GM12891 (cell line): ENCODE measurements at regions not wholly inside any gene's neighbourhood (a gene's known extent, or its start where the extent isn't known, plus 50 kb on each side); places are given as distances from the start of the nearest gene placed in this dataset.
"Not testable (repeated sequence)": the region's sequence is repeated elsewhere in the genome, so short reads cannot be mapped to it uniquely, and the experiment has no call there.

Source experiments
- DNase-seq: peaks from one replicate; pipeline ENCODE4 v3.0.0; 2011; ENCODE audit warnings: low spot score; ENCODE audit not compliant: insufficient read length
- FAIRE-seq: peaks from 2 replicates; lab custom pipeline; 2011; peaks lifted over from hg19 to GRCh38; lab: Jason Lieb, UNC
- PAX5 ChIP-seq: IDR thresholded peaks from 2 replicates; pipeline ENCODE4 v1.6.1; 2011; ENCODE audit warnings: low read length, moderate library complexity, mild to moderate bottlenecking; ENCODE audit not compliant: insufficient read depth, severe bottlenecking
- POLR2A ChIP-seq: IDR thresholded peaks from 2 replicates; pipeline ENCODE4 v1.6.1; 2011; ENCODE audit warnings: low read depth, low read length, control low read depth
- POLR2AphosphoS5 ChIP-seq: IDR thresholded peaks from 2 replicates; pipeline ENCODE4 v1.6.1; 2011; ENCODE audit warnings: low read depth, low read length, control low read depth
- POU2F2 ChIP-seq: IDR thresholded peaks from 2 replicates; pipeline ENCODE4 v1.6.1; 2011; ENCODE audit warnings: low read depth, mild to moderate bottlenecking, control low read depth, low read length, moderate library complexity
- SPI1 ChIP-seq: IDR thresholded peaks from 2 replicates; pipeline ENCODE4 v1.6.1; 2011; ENCODE audit warnings: low read depth, low read length, control low read depth
- TAF1 ChIP-seq: IDR thresholded peaks from 2 replicates; pipeline ENCODE4 v1.6.1; 2011; ENCODE audit warnings: low read depth, low read length, control low read depth

DNA sequence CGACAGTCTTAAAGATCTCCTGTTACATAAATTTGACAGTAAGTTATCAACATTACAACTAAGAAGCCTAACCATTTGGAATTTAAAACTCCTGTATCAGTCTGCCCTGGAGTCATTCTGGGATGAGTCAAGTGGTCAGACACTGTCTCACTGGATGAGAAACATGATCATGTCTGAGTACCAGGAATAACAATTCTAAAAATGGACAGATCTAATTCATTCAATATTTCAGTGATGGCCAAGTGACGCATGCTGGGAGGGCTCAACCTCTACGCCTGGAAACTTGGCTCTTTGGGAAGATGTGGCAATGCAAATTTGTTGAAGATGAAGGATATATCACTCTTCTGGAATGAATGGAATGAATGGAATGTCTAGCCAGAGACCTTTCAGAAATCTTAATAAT is 1427.2 kb downstream of the STIM2 start:
- TF ChIP-seq POLR2A (no peak), POU2F2 (no peak), POLR2AphosphoS5 (no peak), PAX5 (no peak), TAF1 (no peak), SPI1 (no peak)
- no peak for DNase-seq
- FAIRE-seq, result no peak

DNA sequence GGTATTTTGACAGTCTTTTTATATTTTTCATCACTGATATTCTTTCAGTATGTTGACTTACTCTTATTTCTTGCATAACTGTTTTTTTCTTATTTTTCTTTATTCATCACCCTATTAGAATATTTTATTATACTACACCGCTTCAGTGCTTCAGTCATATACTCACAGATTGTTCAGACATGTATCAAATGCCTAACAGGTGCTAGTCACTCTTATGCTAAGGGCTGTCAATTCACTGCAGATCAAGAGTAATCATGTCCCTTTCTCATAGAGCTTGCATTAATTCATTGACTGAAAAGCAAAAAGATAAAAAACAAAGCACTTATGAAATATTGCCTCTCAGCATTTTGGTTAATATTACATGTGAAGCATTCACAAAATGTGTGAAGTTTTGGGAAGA is 1435.6 kb downstream of the STIM2 start:
- no peak for FAIRE-seq

DNA sequence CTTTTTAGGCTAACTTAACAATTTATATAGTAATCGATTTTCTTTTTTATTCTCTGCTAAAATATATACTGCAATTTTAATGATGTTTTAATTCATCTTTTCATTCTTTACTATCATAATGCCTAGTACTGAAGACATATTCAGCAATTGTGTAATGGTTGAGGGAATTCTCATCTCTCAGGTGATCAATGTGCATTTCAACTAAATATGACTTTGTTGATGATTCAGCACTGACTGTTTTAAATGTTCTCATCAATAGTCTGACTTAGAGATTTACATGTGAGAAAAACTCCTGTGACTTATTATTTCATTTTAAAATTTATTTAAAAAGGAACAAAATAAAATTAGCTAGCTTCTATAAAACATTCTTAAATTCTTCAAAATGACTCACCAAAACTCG is 1450.3 kb downstream of the STIM2 start:
- FAIRE-seq, result no peak
- no peak for DNase-seq
- TF ChIP-seq POLR2AphosphoS5, result no peak

More for the DNA sequence above, 1435.6 kb downstream of the STIM2 start:
- no peak for DNase-seq
- no peak for TF ChIP-seq POU2F2
- no peak for TF ChIP-seq TAF1
- no peak for TF ChIP-seq SPI1
- no peak for TF ChIP-seq PAX5
- TF ChIP-seq POLR2A, result no peak
- no peak for TF ChIP-seq POLR2AphosphoS5

DNA sequence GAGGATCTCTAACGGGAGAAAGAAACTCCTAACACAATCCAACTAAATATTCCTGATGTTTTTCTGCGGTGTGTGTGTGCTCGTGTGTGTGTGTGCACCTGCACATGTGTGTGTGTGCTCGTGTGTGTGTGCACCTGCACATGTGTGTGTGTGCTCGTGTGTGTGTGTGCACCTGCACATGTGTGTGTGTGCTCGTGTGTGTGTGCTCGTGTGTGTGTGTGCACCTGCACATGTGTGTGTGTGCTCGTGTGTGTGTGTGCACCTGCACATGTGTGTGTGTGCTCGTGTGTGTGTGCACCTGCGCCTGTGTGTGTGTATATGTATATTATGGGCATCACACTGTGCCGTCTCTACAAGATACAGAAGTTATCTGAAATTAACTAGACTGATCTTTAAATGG is 1451.9 kb downstream of the STIM2 start:
- not testable (repeated sequence) for FAIRE-seq, DNase-seq

DNA sequence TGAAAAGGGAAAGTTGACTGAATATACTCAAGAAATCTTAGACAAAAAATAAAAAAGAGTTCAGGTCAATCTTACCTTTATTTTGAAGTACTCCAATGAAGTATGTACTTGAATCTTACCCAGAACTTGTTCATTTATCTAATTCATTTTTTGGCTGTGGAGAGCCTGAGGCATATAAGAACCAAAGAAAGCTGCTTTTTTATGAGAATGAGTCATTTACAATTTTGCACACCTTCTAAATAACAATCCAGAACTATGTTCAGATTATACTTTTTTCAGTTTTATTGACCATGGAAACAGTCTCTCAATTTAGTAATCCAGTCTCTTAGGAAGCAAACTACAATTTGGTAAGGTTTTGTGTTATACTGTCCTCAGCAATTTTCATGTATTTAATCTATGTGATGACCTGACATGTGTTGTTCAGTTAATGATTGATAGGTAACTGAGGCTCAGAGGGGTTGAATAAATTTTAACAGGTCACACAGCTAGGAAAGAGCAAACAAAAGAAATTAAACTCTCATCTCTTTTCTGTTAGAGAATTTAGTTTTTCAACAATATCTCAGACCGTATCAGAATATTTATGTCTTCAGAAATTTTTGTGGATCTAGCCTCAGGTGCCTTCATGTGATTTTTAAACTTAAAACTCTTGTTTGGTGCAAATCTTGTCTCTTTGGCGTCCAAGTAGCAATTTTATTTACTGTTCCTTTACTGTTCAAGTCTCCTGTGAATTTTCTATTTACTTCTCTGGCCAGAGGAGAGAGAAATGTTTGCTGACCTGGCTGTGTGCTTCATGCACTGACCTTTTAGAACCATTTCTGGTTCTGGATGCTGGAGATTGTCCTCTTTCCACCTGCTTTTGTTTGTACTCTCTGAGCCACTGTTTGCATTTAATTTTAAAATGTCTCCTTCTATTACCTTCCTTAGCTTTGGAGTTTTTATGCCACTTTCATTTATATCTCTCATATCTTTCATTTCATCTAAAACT is 1453.4 kb downstream of the STIM2 start:
- DNase-seq (no peak), FAIRE-seq (no peak)
- no peak for TF ChIP-seq TAF1
- TF ChIP-seq SPI1, result no peak
- no peak for TF ChIP-seq POLR2AphosphoS5
- TF ChIP-seq POU2F2, result no peak
- TF ChIP-seq POLR2A, result no peak
- TF ChIP-seq PAX5, result no peak

DNA sequence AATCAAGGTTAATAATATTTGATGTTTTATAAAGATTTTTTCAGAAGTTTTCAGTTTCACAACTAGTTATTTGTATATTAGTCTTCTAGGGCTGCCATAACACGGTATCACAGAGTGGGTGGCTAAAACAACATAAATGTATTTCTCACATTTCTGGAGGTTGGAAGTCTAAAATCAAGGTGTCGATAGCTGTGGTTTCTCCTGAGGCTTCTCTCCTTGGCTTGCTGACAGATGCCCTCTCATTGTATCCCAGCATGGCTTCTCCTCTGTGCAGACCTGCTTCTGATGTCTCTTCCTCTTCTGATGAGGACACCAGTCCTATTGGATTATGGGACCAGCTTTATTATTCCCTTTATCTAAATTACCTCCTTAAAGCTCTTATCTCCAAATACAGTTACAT is 1456.6 kb downstream of the STIM2 start:
- no peak for FAIRE-seq

DNA sequence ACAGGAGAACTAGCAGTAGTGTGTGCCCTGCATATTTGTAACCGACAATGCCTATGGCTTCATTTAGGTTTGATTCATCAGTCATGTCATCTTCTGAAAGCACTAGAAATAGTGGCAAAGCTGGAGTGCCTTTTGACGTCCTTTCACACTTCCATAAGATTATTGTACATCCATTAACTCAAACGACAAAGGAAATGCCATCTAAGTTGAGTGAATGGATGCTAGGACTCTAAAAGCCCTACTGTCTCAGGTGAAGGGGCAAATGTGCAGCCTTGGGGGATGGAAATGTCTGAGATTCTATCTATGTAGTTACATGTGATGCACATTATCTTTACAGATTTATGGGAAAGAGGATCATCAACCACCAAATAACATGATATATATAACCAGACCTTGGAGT is 1473.6 kb downstream of the STIM2 start:
- TF ChIP-seq POLR2A (no peak), POLR2AphosphoS5 (no peak), POU2F2 (no peak), SPI1 (no peak), TAF1 (no peak), PAX5 (no peak)
- FAIRE-seq (no peak), DNase-seq (no peak)

More for the DNA sequence above, 1456.6 kb downstream of the STIM2 start:
- TF ChIP-seq PAX5 (no peak), POLR2AphosphoS5 (no peak), TAF1 (no peak), POLR2A (no peak), SPI1 (no peak), POU2F2 (no peak)
- no peak for DNase-seq

DNA sequence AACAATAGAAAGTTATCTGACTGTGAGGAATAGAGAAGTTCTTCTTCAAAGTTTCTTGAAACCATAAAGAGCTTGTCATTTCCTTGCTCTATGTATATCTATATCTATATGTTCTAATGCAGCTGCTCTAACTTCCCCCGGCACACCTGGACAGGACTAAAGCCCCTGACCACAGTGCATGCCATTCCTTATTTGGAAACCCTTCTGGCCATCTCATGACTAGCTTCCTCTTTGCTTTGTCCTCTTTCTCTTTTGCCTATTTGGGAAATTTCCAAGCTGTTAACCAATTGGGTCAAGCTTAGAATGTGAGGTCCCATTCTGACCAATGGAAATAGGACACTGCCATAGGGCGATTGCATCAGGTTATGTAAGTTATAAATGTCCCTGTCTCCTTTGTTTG is 1481.1 kb downstream of the STIM2 start:
- no peak for FAIRE-seq
- TF ChIP-seq PAX5 (no peak), TAF1 (no peak), SPI1 (no peak), POLR2AphosphoS5 (no peak), POU2F2 (no peak), POLR2A (no peak)
- no peak for DNase-seq

DNA sequence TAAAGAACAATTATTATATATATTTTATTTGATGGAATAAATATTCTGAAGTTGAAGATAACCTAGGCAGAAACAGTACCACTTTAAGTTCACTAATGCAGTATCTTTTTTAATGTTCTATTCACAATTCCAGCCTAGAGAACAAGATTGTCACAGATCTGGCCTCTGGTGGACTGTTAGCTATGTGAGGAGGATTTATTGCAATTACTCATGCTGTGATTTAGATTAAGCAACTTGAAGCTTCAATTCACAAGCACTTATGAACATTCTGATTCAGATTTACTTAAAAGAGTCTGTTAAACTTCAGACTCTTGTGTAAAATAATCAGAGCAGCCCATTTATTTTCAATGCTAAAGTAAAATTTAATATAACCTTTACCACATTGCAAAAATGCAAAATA is 1489.8 kb downstream of the STIM2 start:
- no peak for FAIRE-seq
- DNase-seq, result no peak
- TF ChIP-seq TAF1 (no peak), POLR2A (no peak), SPI1 (no peak), PAX5 (no peak), POLR2AphosphoS5 (no peak), POU2F2 (no peak)

DNA sequence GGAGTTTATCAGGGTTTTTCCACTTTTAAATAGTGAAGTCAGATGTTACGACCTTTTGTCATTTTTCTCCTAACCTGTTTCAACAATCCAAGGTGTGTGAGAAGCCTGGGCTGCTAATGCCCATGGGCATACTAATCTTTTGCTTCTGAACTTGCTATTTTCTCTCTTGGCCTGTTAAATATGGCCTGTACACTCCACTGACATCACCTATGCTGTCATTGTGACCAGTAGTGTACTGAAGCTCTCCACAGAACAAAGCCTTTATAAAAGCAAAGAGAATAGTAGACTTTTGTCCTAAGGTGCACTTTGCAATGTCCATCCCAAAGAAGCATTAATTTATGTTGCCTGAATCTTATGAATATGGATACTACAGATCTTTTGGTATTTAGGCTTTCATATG is 1490.5 kb downstream of the STIM2 start:
- TF ChIP-seq TAF1 (no peak), POLR2A (no peak), POU2F2 (no peak), PAX5 (no peak), POLR2AphosphoS5 (no peak), SPI1 (no peak)
- DNase-seq, result no peak
- FAIRE-seq, result no peak
